IMR-90 (cell line): ENCODE measurements at regions not wholly inside any gene's neighbourhood (a gene's known extent, or its start where the extent isn't known, plus 50 kb on each side); places are given as distances from the start of the nearest gene placed in this dataset.

Experiments used
- ATAC-seq: fragments of 200-7000 bp; cut with Tn5 transposase; 2 replicates; pipeline ENCODE4 v1.9.1; 2020; ENCODE audit warnings: low read depth, mild to moderate bottlenecking, moderate library complexity
- BruUV-seq: library from RNA; stranded (reverse); fragments of 400-500 nt; replicated peaks from 2 replicates; lab custom pipeline; 2021; lab: Mats Ljungman, UMichigan
- CTCF ChIA-PET: fragments of 300-600 bp; formaldehyde crosslinking; extraction: SDS; loops from one replicate; lab custom pipeline; 2021; ENCODE audit warnings: antibody characterized with exemption; lab: Yijun Ruan, JAX
- POLR2A ChIA-PET: fragments of 300-600 bp; sonication (Branson Sonifier 250); formaldehyde crosslinking; loops from one replicate; lab custom pipeline; 2022; ENCODE audit warnings: antibody characterized with exemption; ENCODE audit not compliant: unreplicated experiment; lab: Charles Lee
- DNase-seq: peaks from one replicate; pipeline ENCODE4 v3.0.0; 2013
- H2AFZ ChIP-seq: replicated peaks from 2 replicates; pipeline ENCODE3; 2013; ENCODE audit warnings: low read length, mild to moderate bottlenecking; ENCODE audit not compliant: poor library complexity
- H2AK5ac ChIP-seq: 2 replicates; pipeline ENCODE4 v1.6.1; 2013; ENCODE audit warnings: low read depth, low read length, inconsistent platforms
- H2AK9ac ChIP-seq: replicated peaks from 2 replicates; pipeline ENCODE3; 2013; ENCODE audit warnings: mild to moderate bottlenecking, low read depth, low read length, moderate library complexity; ENCODE audit not compliant: poor library complexity
- H2BK120ac ChIP-seq: 2 replicates; pipeline ENCODE4 v1.6.1; 2013; ENCODE audit warnings: low read depth, low read length, inconsistent platforms
- H2BK15ac ChIP-seq: 3 replicates; pipeline ENCODE4 v1.6.1; 2013; ENCODE audit warnings: low read depth, low read length, inconsistent platforms
- H2BK20ac ChIP-seq: 2 replicates; pipeline ENCODE4 v1.6.1; 2013; ENCODE audit warnings: low read depth, mild to moderate bottlenecking, inconsistent platforms, low read length, moderate library complexity
- H2BK5ac ChIP-seq: 2 replicates; pipeline ENCODE4 v1.6.1; 2013; ENCODE audit warnings: mild to moderate bottlenecking, low read depth, low read length, inconsistent platforms; ENCODE audit not compliant: poor library complexity, severe bottlenecking
- H3K14ac ChIP-seq: replicated peaks from 2 replicates; pipeline ENCODE4 v1.6.1; 2013; ENCODE audit warnings: low read depth, low read length, inconsistent platforms
- H3K18ac ChIP-seq: 2 replicates; pipeline ENCODE4 v1.6.1; 2013; ENCODE audit warnings: low read depth, low read length, control low read depth
- H3K23ac ChIP-seq: 2 replicates; pipeline ENCODE4 v1.6.1; 2013; ENCODE audit warnings: low read depth, low read length, inconsistent platforms
- H3K27ac ChIP-seq: 2 replicates; pipeline ENCODE4 v1.5.1; 2013; ENCODE audit warnings: mild to moderate bottlenecking, control low read depth, low read length; ENCODE audit not compliant: insufficient read depth
- H3K27me3 ChIP-seq: 2 replicates; pipeline ENCODE4 v1.6.1; 2013; ENCODE audit warnings: low read length; ENCODE audit not compliant: control insufficient read depth, insufficient read depth
- H3K36me3 ChIP-seq: 2 replicates; pipeline ENCODE4 v1.6.1; 2013; ENCODE audit warnings: low read length, mixed read lengths; ENCODE audit not compliant: control insufficient read depth, insufficient read depth
- H3K4ac ChIP-seq: 2 replicates; pipeline ENCODE4 v1.6.1; 2013; ENCODE audit warnings: low read depth, low read length, inconsistent platforms
- H3K4me1 ChIP-seq: 2 replicates; pipeline ENCODE4 v1.6.1; 2013; ENCODE audit warnings: low read length, mixed read lengths; ENCODE audit not compliant: control insufficient read depth, insufficient read depth
- H3K4me2 ChIP-seq: 2 replicates; pipeline ENCODE4 v1.6.1; 2013; ENCODE audit warnings: low read depth, mild to moderate bottlenecking, control low read depth, low read length, moderate library complexity
- H3K4me3 ChIP-seq: 2 replicates; pipeline ENCODE4 v1.5.1; 2013; ENCODE audit warnings: low read depth, mild to moderate bottlenecking, control low read depth, low read length, moderate library complexity; ENCODE audit not compliant: insufficient read depth
- H3K56ac ChIP-seq: 2 replicates; pipeline ENCODE4 v1.6.1; 2013; ENCODE audit warnings: low read length, inconsistent platforms; ENCODE audit not compliant: insufficient read depth; ENCODE audit errors: extremely low read depth
- H3K79me1 ChIP-seq, 2 experiments: 2 replicates each; pipeline ENCODE4 v1.6.1; 2013; ENCODE audit warnings: low read length in 2 of 2, inconsistent platforms in 1 of 2, low read depth in 1 of 2
- H3K9ac ChIP-seq: 2 replicates; pipeline ENCODE4 v1.6.1; 2013; ENCODE audit warnings: low read depth, low read length, control low read depth
- H3K9me1 ChIP-seq: 2 replicates; pipeline ENCODE4 v1.6.1; 2013; ENCODE audit warnings: low read length, inconsistent platforms; ENCODE audit not compliant: insufficient read depth
- H3K9me3 ChIP-seq: 2 replicates; pipeline ENCODE4 v1.6.1; 2013; ENCODE audit warnings: low read length; ENCODE audit not compliant: control insufficient read depth, insufficient read depth
- H4K20me1 ChIP-seq: 2 replicates; pipeline ENCODE4 v1.6.1; 2013; ENCODE audit warnings: low read length, inconsistent platforms; ENCODE audit not compliant: insufficient read depth
- H4K5ac ChIP-seq: 2 replicates; pipeline ENCODE4 v1.6.1; 2013; ENCODE audit warnings: mild to moderate bottlenecking, low read depth, low read length, control low read depth
- H4K8ac ChIP-seq, 2 experiments: 2 replicates each; pipeline ENCODE4 v1.6.1; 2013; ENCODE audit warnings: low read depth in 2 of 2, low read length in 2 of 2, control low read depth in 1 of 2, inconsistent platforms in 1 of 2
- H4K91ac ChIP-seq: 2 replicates; pipeline ENCODE4 v1.6.1; 2013; ENCODE audit warnings: low read depth, low read length, inconsistent platforms; ENCODE audit not compliant: insufficient read depth
- CEBPB ChIP-seq: IDR thresholded peaks from 2 replicates; pipeline ENCODE4 v1.6.1; 2012; ENCODE audit warnings: low read depth, low read length, improper control_type of control experiment
- CHD1 ChIP-seq: IDR thresholded peaks from 2 replicates; pipeline ENCODE4 v1.6.1; 2012; ENCODE audit warnings: low read depth, low read length, improper control_type of control experiment
- FOS ChIP-seq: fragments of 150-350 bp; IDR thresholded peaks from 2 replicates; pipeline ENCODE4 v1.6.1; 2016; ENCODE audit warnings: low read depth, low read length
- MAFK ChIP-seq: IDR thresholded peaks from 2 replicates; pipeline ENCODE4 v1.6.1; 2012; ENCODE audit warnings: low read depth, low read length, improper control_type of control experiment
- MAZ ChIP-seq: IDR thresholded peaks from 2 replicates; pipeline ENCODE4 v1.6.1; 2012; ENCODE audit warnings: low read depth, mild to moderate bottlenecking, low read length, improper control_type of control experiment, moderate library complexity, borderline replicate concordance
- MXI1 ChIP-seq: IDR thresholded peaks from 2 replicates; pipeline ENCODE4 v1.6.1; 2012; ENCODE audit warnings: low read depth, mild to moderate bottlenecking, low read length, moderate library complexity, borderline replicate concordance
- NFE2L2 ChIP-seq: fragments of 150-350 bp; IDR thresholded peaks from 2 replicates; pipeline ENCODE4 v1.6.1; 2016; ENCODE audit warnings: low read depth, mild to moderate bottlenecking, low read length
- POLR2A ChIP-seq: IDR thresholded peaks from 2 replicates; pipeline ENCODE4 v1.6.1; 2012; ENCODE audit warnings: mild to moderate bottlenecking, low read depth, low read length
- RFX5 ChIP-seq: IDR thresholded peaks from 2 replicates; pipeline ENCODE4 v1.8.0; 2012; ENCODE audit warnings: low read depth, mild to moderate bottlenecking, low read length, moderate library complexity
- WGBS, 2 experiments: methylation state at CpG; one replicate each; pipeline versions ENCODE4 v1.1.5 to v1.1.7; 2013; ENCODE audit warnings: missing lambda C conversion rate in 2 of 2; ENCODE audit not compliant: insufficient read length in 1 of 2; ENCODE audit errors: extremely low coverage in 2 of 2; 5-methylcytosine and 5-hydroxymethylcytosine counted together
- dilution Hi-C: fragments of 300-500 bp; cut with HindIII; formaldehyde crosslinking; loops from one replicate; pipeline ENCODE4 v1.14.3; 2018; ENCODE audit warnings: low sequenced_read_pairs; ENCODE audit not compliant: unreplicated experiment
- in situ Hi-C: fragments of 300-500 bp; cut with MboI; formaldehyde crosslinking; loops from 3 replicates; pipeline ENCODE4 v1.14.3; 2019; ENCODE audit warnings: low sequenced_read_pairs, inconsistent platforms, mixed read lengths
- intact Hi-C: fragments of 100-400 bp; cut with micrococcal nuclease; formaldehyde crosslinking; loops from 2 replicates; pipeline ENCODE4 v1.10.0; 2022
- TF ChIP-seq, protein P1 (sequence below): fragments of 150-350 bp; IDR thresholded peaks from 2 replicates; pipeline ENCODE4 v1.6.1; 2016; ENCODE audit warnings: low read depth, mild to moderate bottlenecking, low read length, moderate library complexity, borderline replicate concordance
- TF ChIP-seq, protein P2 (sequence below): conservative IDR thresholded peaks from 2 replicates; pipeline ENCODE4 v1.5.1; 2012; ENCODE audit warnings: mild to moderate bottlenecking, low read depth, low read length, improper control_type of control experiment
- TF ChIP-seq, protein P3 (sequence below): fragments of 150-350 bp; IDR thresholded peaks from 2 replicates; pipeline ENCODE4 v1.6.1; 2017; ENCODE audit warnings: mild to moderate bottlenecking, antibody characterized with exemption, low read length, low read depth

DNA sequence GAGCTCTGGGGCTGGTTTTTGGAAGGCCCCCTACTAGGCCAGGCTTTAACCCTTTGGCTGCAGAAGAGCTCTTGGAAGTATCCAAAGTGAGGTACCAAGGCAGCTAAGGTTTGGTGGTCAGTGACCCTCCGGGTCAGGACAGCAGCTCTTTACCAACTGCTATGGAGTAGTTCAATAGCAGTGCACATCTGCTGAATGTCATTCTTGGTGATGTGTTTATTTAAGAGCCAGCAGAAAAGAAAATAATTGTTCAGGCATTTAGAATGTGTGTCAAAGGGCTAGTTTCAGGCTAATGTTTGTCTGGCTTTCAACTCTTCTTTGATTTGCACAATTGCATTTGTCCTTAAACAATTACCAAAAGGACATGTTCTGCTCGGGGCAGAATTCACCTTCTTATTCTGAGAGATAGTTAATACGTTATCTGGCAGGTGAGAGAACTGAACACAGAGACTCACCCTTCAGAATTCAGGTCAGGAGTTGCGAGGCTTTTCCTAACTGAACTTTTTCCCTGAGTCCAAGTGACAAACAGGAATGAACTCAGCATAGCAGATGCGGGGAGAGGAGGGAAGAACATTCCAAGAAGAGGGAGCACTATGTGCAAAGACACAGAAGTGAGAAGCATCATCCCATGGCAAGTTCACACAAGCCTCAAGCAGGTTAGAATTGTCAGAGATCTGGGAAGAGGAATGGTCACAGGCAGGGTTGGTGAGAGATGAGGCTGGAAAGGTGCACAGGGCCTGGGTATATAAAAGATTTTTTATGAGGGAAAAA lies 556.7 kb upstream of the TLE4 start (continued):
- TF ChIP-seq MAFK, result no peak

DNA sequence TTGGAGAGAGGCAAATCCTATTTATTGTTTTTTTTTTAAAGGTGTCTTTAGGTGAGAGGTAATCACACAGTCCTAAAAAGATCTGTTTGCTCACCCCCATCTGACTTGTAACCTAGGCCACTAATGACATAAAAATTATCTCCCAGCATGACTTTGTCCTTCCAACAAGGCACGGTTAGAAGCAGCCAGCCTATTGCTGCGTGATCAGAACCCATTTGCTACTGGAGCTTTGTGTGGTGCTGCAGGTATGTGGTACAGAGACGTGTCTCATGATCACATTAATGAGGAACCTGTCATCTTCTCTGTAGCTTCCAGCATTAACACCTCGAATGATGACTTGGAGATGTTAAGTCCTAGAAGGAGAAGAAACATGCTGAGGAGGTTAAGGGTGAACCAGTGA lies 555.8 kb upstream of the TLE4 start:
- Histone ChIP-seq H2AK9ac (peak overlapping the region; percentile 79), H3K9me1 (peaks cover 7% of the 10 kb centered on the region), H3K9ac (no peak overlapping the region), H3K18ac (peak overlapping the region; percentile 88; the same call in 1 of the 2 replicates), H3K4ac (peak overlapping the region; percentile 89), H3K27me3 (no peaks in the 10 kb centered on the region), H3K23ac (0 out of 2 replicates have a peak overlapping the region, but pooled peaks have one; percentile 70), H3K9me3 (no peaks in the 10 kb centered on the region), H4K20me1 (no peaks in the 10 kb centered on the region), H3K4me3 (no peak overlapping the region), H3K14ac (peak overlapping the region; percentile 98), H3K4me2 (no peak overlapping the region), H4K91ac (peak overlapping the region; percentile 55), H3K79me1 (peaks cover 0 to 3% of the 10 kb centered on the region in 2 experiments; a peak in 2 of 4 replicates), H2BK5ac (peak overlapping the region; percentile 60), H4K5ac (no peak overlapping the region; the same call in 1 of the 2 replicates), H3K36me3 (no peaks in the 10 kb centered on the region), H3K4me1 (peaks cover 13% of the 10 kb centered on the region), H2BK20ac (peak overlapping the region; percentile 91), H3K27ac (no peak overlapping the region), H2AK5ac (peak overlapping the region; percentile 92), H2AFZ (peak overlapping the region; percentile 53), H2BK15ac (peak overlapping the region; percentile 97; the same call in 1 of the 3 replicates), H3K56ac (no peak overlapping the region), H2BK120ac (peak overlapping the region; percentile 92), H4K8ac (peak overlapping the region; percentile 38 to 43)
- DNase-seq, result no peak
- intact Hi-C loops, result no loop called here
- ChIA-PET CTCF (interaction anchor here (0.6 kb wide), 1 partner anchor 193 kb away, joined by 3 read pairs; no protein-coding TSS in a partner anchor), POLR2A (no interaction called here)
- no peak for ATAC-seq
- dilution Hi-C loops, result no loop called here
- in situ Hi-C loops, result no loop called here
- BruUV-seq, result no TSS peak
- no CpG with 5 or more reads among the region's 4 CpGs for WGBS, 2 experiments
- TF ChIP-seq, protein P1, sequence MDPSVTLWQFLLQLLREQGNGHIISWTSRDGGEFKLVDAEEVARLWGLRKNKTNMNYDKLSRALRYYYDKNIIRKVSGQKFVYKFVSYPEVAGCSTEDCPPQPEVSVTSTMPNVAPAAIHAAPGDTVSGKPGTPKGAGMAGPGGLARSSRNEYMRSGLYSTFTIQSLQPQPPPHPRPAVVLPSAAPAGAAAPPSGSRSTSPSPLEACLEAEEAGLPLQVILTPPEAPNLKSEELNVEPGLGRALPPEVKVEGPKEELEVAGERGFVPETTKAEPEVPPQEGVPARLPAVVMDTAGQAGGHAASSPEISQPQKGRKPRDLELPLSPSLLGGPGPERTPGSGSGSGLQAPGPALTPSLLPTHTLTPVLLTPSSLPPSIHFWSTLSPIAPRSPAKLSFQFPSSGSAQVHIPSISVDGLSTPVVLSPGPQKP, result no peak
- TF ChIP-seq POLR2A (no peak), FOS (no peak), MAZ (no peak), CHD1 (no peak), NFE2L2 (no peak), CEBPB (no peak), RFX5 (no peak), MXI1 (no peak), MAFK (no peak)
- TF ChIP-seq, protein P2, sequence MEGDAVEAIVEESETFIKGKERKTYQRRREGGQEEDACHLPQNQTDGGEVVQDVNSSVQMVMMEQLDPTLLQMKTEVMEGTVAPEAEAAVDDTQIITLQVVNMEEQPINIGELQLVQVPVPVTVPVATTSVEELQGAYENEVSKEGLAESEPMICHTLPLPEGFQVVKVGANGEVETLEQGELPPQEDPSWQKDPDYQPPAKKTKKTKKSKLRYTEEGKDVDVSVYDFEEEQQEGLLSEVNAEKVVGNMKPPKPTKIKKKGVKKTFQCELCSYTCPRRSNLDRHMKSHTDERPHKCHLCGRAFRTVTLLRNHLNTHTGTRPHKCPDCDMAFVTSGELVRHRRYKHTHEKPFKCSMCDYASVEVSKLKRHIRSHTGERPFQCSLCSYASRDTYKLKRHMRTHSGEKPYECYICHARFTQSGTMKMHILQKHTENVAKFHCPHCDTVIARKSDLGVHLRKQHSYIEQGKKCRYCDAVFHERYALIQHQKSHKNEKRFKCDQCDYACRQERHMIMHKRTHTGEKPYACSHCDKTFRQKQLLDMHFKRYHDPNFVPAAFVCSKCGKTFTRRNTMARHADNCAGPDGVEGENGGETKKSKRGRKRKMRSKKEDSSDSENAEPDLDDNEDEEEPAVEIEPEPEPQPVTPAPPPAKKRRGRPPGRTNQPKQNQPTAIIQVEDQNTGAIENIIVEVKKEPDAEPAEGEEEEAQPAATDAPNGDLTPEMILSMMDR, result no peak
- TF ChIP-seq, protein P3, sequence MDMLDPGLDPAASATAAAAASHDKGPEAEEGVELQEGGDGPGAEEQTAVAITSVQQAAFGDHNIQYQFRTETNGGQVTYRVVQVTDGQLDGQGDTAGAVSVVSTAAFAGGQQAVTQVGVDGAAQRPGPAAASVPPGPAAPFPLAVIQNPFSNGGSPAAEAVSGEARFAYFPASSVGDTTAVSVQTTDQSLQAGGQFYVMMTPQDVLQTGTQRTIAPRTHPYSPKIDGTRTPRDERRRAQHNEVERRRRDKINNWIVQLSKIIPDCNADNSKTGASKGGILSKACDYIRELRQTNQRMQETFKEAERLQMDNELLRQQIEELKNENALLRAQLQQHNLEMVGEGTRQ, result no peak
